SH-SY5Y (cell line): ENCODE measurements at regions not wholly inside any gene's neighbourhood (a gene's known extent, or its start where the extent isn't known, plus 50 kb on each side); places are given as distances from the start of the nearest gene placed in this dataset.

Source experiments
- GATA2 ChIP-seq: IDR thresholded peaks from 2 replicates; pipeline ENCODE4 v1.6.1; 2011; ENCODE audit warnings: mild to moderate bottlenecking, low read depth, low read length
- GATA3 ChIP-seq: IDR thresholded peaks from 2 replicates; pipeline ENCODE4 v1.6.1; 2011; ENCODE audit warnings: low read depth, mild to moderate bottlenecking, low read length, moderate library complexity

DNA sequence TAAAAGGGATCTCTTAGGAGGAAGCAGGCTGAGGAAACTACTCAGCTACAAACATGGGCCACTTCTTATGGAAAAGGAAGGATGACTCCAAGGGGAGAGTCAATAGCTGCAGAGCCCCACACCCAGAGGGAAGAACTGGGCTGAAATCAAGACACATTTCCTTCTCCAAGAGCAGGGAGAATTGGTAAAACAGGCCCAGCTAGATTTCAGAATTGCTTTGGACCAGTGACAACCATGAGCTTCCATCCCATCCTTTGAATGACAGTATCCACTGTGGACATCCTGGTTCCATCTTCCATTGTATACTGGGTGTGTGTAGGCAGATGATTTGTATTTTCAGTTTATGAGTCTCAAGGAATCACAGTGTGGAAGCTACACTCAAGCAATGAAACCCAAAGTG is 267.5 kb downstream of the IRF8 start:
- TF ChIP-seq GATA2, result no peak
- no peak for TF ChIP-seq GATA3

GRCh38 chr16:86167061-86167460 is 268.1 kb downstream of the IRF8 start:
- no peak for TF ChIP-seq GATA3
- no peak for TF ChIP-seq GATA2

DNA sequence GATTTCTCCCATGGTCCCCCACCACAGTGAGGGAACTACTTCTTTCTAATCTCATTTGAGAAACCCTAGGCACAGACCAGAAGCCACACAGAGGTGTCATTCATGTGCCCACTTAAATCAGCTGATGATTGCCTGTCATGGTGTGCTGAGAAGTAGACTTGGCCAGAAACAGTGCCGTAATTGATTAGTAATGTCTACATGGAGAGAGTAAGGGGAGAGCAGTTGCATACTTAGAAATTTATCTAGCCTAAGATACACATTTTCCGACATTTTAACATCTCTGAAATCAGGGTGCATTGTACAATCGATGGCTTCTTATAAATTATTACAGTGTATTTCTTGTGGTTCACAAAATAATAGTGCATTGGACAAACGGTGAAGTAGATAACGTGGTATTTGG is 271.8 kb downstream of the IRF8 start:
- TF ChIP-seq GATA3, result no peak
- no peak for TF ChIP-seq GATA2

DNA sequence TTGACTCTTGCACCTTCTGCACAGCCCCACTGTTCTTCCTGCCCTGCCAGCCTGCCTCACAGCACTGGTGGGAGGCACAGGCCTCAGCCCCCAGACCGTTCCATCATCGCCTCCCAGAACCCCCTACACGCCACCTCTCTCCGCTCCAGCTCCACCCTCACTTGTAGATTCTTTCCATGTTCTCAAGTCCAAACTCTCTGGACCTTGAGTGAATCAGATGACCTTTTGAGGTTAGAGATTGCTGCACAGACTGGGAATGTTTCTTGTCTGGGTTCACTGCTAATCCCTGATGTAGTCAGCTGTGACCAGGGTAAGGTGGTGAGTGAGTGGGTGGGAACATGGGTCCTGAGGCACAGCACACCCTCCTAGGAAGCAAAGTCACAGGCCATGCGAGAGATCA is 272.4 kb downstream of the IRF8 start:
- TF ChIP-seq GATA2, result no peak
- TF ChIP-seq GATA3, result no peak

DNA sequence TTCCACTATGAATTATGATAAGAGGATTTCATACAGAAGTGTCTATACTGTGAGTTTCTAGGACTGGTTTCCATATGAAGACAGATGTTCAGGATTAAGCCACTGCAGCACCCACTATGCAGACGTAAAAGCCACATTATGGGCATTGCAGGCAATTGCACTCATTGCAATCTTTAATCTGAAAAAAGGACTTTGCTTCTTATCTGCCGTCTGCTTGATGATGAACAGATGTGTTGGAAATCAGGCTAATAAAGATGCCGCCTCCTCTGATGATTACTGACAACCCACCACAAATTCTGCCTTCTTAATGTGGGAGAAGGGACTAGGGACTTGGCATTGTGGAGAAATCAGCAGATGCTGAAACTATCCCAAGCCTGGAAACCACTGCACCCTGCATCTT is 276.9 kb downstream of the IRF8 start:
- TF ChIP-seq GATA2 (no peak), GATA3 (no peak)

GRCh38 chr16:86176462-86176861 is 277.5 kb downstream of the IRF8 start:
- TF ChIP-seq GATA3 (no peak), GATA2 (no peak)

DNA sequence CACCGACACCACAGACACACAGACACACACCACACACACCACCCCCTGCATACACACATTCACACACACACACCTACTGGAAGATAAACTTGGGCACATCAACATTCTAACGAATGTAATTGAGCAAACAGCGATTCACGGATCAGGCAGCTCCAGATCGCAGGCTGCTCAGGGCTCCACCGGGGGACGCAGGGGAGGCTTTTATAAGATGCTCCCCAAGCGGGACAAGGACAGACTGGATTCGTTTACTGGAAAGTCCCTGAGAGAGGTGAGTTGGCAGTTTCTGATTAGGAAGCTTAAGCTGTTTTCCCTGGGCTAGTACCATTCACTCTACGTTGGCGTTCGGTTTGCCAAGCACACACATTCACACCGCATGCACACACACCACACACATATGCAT is 281.3 kb downstream of the IRF8 start:
- no peak for TF ChIP-seq GATA2

GRCh38 chr16:86180780-86181179 is 281.8 kb downstream of the IRF8 start:
- TF ChIP-seq GATA3, result no peak
- no peak for TF ChIP-seq GATA2

GRCh38 chr16:86181526-86181925 is 282.6 kb downstream of the IRF8 start:
- no peak for TF ChIP-seq GATA2
- TF ChIP-seq GATA3, result no peak

DNA sequence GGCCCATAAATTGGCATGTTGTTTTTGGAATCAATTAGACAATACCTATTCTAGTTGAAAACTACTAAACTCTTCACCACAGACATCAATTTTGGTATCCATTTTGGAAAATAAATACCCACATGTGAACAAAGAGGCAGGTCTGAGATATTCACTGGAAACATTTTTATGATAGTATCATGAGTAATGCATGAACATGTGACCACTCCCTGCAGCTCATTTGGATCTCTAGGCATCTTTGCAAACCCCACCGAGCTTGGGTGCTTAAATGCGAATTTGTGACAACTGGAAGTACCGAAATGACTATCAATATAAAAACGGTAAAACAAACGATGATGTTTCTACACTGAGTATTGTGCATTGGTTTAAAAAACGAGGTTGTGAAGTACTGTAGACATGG is 285.2 kb downstream of the IRF8 start:
- TF ChIP-seq GATA3, result no peak
- TF ChIP-seq GATA2, result no peak

DNA sequence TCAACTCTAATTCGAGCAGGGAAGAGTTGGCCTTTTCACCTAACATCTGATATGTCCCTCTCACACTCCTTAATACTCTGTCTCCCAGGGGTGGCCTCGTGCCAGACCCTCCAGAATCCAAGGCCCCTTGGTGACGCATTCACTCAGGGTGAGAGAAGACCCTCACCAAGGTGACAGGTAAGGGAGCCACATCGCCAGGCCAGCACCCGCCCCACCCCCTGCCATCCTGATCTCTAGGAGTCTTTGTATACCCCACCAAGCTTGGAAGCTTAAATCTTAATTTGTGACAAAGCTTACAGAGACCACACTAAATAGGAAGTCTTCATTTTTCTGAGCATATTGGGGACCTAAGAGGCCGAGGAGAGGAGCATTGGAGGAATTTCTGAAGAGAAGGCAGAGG is 286.1 kb downstream of the IRF8 start:
- no peak for TF ChIP-seq GATA2
- TF ChIP-seq GATA3, result no peak

DNA sequence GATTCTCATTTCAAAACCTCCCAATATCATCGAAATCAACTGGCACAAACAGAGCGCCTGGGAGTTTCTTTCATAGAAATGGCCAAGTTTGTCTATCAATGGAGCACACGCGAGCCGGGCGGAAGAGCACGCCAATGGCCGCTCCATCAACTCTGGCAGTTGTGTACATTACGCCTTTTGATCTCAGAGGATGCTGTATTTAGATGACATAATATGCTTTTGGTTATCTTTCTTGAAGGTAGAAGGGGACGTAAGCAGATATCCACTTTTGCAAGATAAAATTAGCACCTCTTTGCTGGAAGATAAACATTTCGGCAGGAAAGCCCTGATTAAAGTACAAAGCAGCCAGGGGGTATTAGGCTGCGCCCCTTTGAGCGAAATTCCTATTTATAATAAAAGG is 287.4 kb downstream of the IRF8 start:
- TF ChIP-seq GATA3 (no peak), GATA2 (no peak)

GRCh38 chr16:86189934-86190333 is 291.0 kb downstream of the IRF8 start:
- no peak for TF ChIP-seq GATA3
- TF ChIP-seq GATA2, result no peak

DNA sequence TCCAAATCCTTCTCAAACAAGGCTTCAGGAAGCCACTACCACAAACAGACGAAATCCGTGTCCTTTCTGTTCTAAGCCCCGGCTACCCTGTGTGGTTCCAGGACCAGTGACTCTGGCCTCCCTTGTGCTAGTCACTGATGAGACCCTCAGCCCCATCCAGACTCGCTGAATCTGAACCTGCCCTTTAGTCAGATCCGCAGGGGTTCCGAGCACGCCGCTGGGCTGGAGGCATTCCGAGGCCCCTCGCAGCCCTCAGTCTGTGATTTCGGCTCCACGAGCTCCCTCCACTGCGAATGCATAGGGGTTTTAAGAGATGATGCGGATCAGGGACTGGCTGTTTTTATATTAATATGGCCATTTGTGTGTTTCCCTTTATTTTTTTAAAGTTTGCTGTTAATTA is 292.7 kb downstream of the IRF8 start:
- TF ChIP-seq GATA3, result no peak
- TF ChIP-seq GATA2, result no peak

DNA sequence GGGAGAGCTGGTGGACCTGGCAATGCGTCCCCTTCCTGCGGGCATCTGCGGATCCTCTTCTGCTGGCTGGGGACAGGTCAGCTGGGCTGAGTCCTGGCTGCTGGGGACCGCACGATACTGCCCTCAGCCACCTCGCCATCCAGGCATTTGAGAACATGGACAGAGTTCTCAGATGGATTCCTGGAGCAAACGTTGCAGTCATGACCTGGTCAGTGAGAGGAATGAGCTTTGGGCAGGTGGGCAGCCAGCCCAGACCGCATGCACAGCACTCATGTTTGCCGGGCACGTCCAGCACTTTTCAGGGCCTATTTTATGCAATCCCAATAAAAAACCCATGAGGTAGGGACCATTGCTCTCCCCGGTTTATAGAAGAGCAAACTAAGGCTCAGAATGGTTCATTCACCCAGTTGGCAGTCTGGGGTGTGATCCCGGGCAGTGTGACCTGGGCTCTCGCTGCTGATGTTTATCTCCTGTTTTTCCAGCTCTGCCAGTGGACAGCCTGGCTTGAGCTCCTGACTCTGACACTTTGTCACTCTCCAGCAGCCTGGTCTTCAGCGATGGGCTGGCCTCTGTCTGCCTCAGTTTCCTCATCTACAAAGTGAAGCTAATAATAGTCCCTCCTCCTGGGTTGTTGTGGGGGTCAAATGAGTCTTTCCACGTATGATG is 294.7 kb downstream of the IRF8 start:
- no peak for TF ChIP-seq GATA2
- no peak for TF ChIP-seq GATA3
